Activated CD4-positive, alpha-beta memory T cell treated with anti-CD3 and anti-CD28 coated beads, Interleukin-2, amount 10 ng/mL, durations not matched to agents 7 days and 5 days (primary cell): ENCODE measurements at regions not wholly inside any gene's neighbourhood (a gene's known extent, or its start where the extent isn't known, plus 50 kb on each side); places are given as distances from the start of the nearest gene placed in this dataset.

ENCODE experiments used
- CTCF ChIA-PET: fragments of 350-600 bp; sonication (Branson Sonifier 250); formaldehyde crosslinking; loops from one replicate; lab custom pipeline; 2021; ENCODE audit warnings: antibody characterized with exemption, inconsistent platforms; lab: Charles Lee
- POLR2A ChIA-PET: fragments of 350-600 bp; sonication (Branson Sonifier 250); formaldehyde crosslinking; loops from one replicate; lab custom pipeline; 2021; ENCODE audit warnings: antibody characterized with exemption; lab: Charles Lee
- DNase-seq: peaks from one replicate; pipeline ENCODE4 v3.0.0-alpha.2; 2020
- H3K27ac Mint-ChIP-seq: one replicate; pipeline ENCODE4 v1.8.0; 2021; ENCODE audit warnings: mild to moderate bottlenecking, mixed read lengths
- H3K27me3 Mint-ChIP-seq: one replicate; pipeline ENCODE4 v1.8.0; 2021; ENCODE audit warnings: mixed read lengths
- H3K36me3 Mint-ChIP-seq: one replicate; pipeline ENCODE4 v1.8.0; 2021; ENCODE audit warnings: low read depth, mixed read lengths
- H3K4me1 Mint-ChIP-seq: one replicate; pipeline ENCODE4 v1.8.0; 2021; ENCODE audit warnings: mixed read lengths
- H3K4me3 Mint-ChIP-seq: one replicate; pipeline ENCODE4 v1.8.0; 2021; ENCODE audit warnings: mild to moderate bottlenecking, mixed read lengths
- H3K9me3 Mint-ChIP-seq: one replicate; pipeline ENCODE4 v1.8.0; 2021; ENCODE audit warnings: mixed read lengths

GRCh38 chr5:101866473-101866872, 429.6 kb downstream of the SLCO4C1 start:
- POLR2A ChIA-PET, result no interaction called here
- no peaks in the 10 kb centered on the region for H3K36me3 Mint-ChIP-seq
- DNase-seq, result no peak
- H3K9me3 Mint-ChIP-seq, result no peaks in the 10 kb centered on the region
- H3K4me1 Mint-ChIP-seq, result no peaks in the 10 kb centered on the region
- H3K4me3 Mint-ChIP-seq, result no peak overlapping the region
- CTCF ChIA-PET, result no interaction called here
- no peaks in the 10 kb centered on the region for H3K27me3 Mint-ChIP-seq
- H3K27ac Mint-ChIP-seq, result no peak overlapping the region

GRCh38 chr5:101860563-101860962, 435.5 kb downstream of the SLCO4C1 start:
- H3K27ac Mint-ChIP-seq, result no peak overlapping the region
- no peaks in the 10 kb centered on the region for H3K4me1 Mint-ChIP-seq
- H3K4me3 Mint-ChIP-seq, result no peak overlapping the region
- DNase-seq, result no peak
- POLR2A ChIA-PET, result no interaction called here
- CTCF ChIA-PET, result no interaction called here
- H3K36me3 Mint-ChIP-seq, result no peaks in the 10 kb centered on the region
- peaks cover 4% of the 10 kb centered on the region for H3K9me3 Mint-ChIP-seq
- H3K27me3 Mint-ChIP-seq, result no peaks in the 10 kb centered on the region

- no peak for DNase-seq
- Mint-ChIP-seq H3K9me3 (peaks cover 4% of the 10 kb centered on the region), H3K27ac (no peak overlapping the region), H3K36me3 (no peaks in the 10 kb centered on the region), H3K27me3 (no peaks in the 10 kb centered on the region), H3K4me3 (no peak overlapping the region), H3K4me1 (no peaks in the 10 kb centered on the region)
- POLR2A ChIA-PET, result no interaction called here
- CTCF ChIA-PET, result no interaction called here
These were observed 435.9 kb downstream of the SLCO4C1 start for GRCh38 chr5:101860145-101860544.

GRCh38 chr5:101846496-101846895, 449.6 kb downstream of the SLCO4C1 start:
- H3K27me3 Mint-ChIP-seq, result no peaks in the 10 kb centered on the region
- no peaks in the 10 kb centered on the region for H3K36me3 Mint-ChIP-seq
- no peaks in the 10 kb centered on the region for H3K4me1 Mint-ChIP-seq
- H3K27ac Mint-ChIP-seq, result no peak overlapping the region
- CTCF ChIA-PET, result no interaction called here
- no peaks in the 10 kb centered on the region for H3K9me3 Mint-ChIP-seq
- POLR2A ChIA-PET, result no interaction called here
- no peak overlapping the region for H3K4me3 Mint-ChIP-seq
- no peak for DNase-seq

GRCh38 chr5:101843055-101843454, 453.0 kb downstream of the SLCO4C1 start:
- DNase-seq, result no peak
- no peak overlapping the region for H3K27ac Mint-ChIP-seq
- H3K36me3 Mint-ChIP-seq, result no peaks in the 10 kb centered on the region
- no peak overlapping the region for H3K4me3 Mint-ChIP-seq
- CTCF ChIA-PET, result no interaction called here
- H3K4me1 Mint-ChIP-seq, result no peaks in the 10 kb centered on the region
- H3K9me3 Mint-ChIP-seq, result peaks cover 2% of the 10 kb centered on the region
- POLR2A ChIA-PET, result no interaction called here
- H3K27me3 Mint-ChIP-seq, result no peaks in the 10 kb centered on the region

- DNase-seq, result no peak
- Mint-ChIP-seq H3K4me3 (no peak overlapping the region), H3K9me3 (peaks cover 5% of the 10 kb centered on the region), H3K27ac (no peak overlapping the region), H3K36me3 (no peaks in the 10 kb centered on the region), H3K27me3 (no peaks in the 10 kb centered on the region), H3K4me1 (no peaks in the 10 kb centered on the region)
- POLR2A ChIA-PET, result no interaction called here
- CTCF ChIA-PET, result no interaction called here
These were observed 457.6 kb downstream of the SLCO4C1 start for GRCh38 chr5:101838435-101838834.

GRCh38 chr5:101829255-101829654, 466.8 kb downstream of the SLCO4C1 start:
- H3K36me3 Mint-ChIP-seq, result no peaks in the 10 kb centered on the region
- no peak overlapping the region for H3K27ac Mint-ChIP-seq
- no peaks in the 10 kb centered on the region for H3K27me3 Mint-ChIP-seq
- POLR2A ChIA-PET, result no interaction called here
- CTCF ChIA-PET, result no interaction called here
- DNase-seq, result no peak
- no peaks in the 10 kb centered on the region for H3K4me1 Mint-ChIP-seq
- H3K4me3 Mint-ChIP-seq, result no peak overlapping the region
- H3K9me3 Mint-ChIP-seq, result peaks cover 5% of the 10 kb centered on the region

GRCh38 chr5:101811466-101811865, 484.6 kb downstream of the SLCO4C1 start:
- CTCF ChIA-PET, result no interaction called here
- H3K4me3 Mint-ChIP-seq, result no peak overlapping the region
- no peak for DNase-seq
- H3K27ac Mint-ChIP-seq, result no peak overlapping the region
- H3K36me3 Mint-ChIP-seq, result no peaks in the 10 kb centered on the region
- POLR2A ChIA-PET, result no interaction called here
- H3K27me3 Mint-ChIP-seq, result no peaks in the 10 kb centered on the region
- H3K9me3 Mint-ChIP-seq, result no peaks in the 10 kb centered on the region
- no peaks in the 10 kb centered on the region for H3K4me1 Mint-ChIP-seq

GRCh38 chr5:101806410-101806809, 489.7 kb downstream of the SLCO4C1 start:
- Mint-ChIP-seq H3K4me3 (no peak overlapping the region), H3K9me3 (no peaks in the 10 kb centered on the region), H3K36me3 (no peaks in the 10 kb centered on the region), H3K27ac (no peak overlapping the region), H3K4me1 (no peaks in the 10 kb centered on the region), H3K27me3 (no peaks in the 10 kb centered on the region)
- POLR2A ChIA-PET, result no interaction called here
- CTCF ChIA-PET, result no interaction called here
- DNase-seq, result no peak

GRCh38 chr5:101796427-101796826, 499.7 kb downstream of the SLCO4C1 start:
- no peaks in the 10 kb centered on the region for H3K36me3 Mint-ChIP-seq
- no peaks in the 10 kb centered on the region for H3K4me1 Mint-ChIP-seq
- ChIA-PET POLR2A (no interaction called here), CTCF (no interaction called here)
- no peak for DNase-seq
- peaks cover 8% of the 10 kb centered on the region for H3K9me3 Mint-ChIP-seq
- H3K27ac Mint-ChIP-seq, result no peak overlapping the region
- H3K4me3 Mint-ChIP-seq, result no peak overlapping the region
- no peaks in the 10 kb centered on the region for H3K27me3 Mint-ChIP-seq

GRCh38 chr5:101788797-101789196, 507.3 kb downstream of the SLCO4C1 start:
- Mint-ChIP-seq H3K4me3 (no peak overlapping the region), H3K27ac (no peak overlapping the region), H3K36me3 (no peaks in the 10 kb centered on the region), H3K4me1 (no peaks in the 10 kb centered on the region), H3K9me3 (peaks cover 7% of the 10 kb centered on the region), H3K27me3 (no peaks in the 10 kb centered on the region)
- ChIA-PET POLR2A (no interaction called here), CTCF (no interaction called here)
- DNase-seq, result no peak

GRCh38 chr5:101785090-101785489, 511.0 kb downstream of the SLCO4C1 start:
- Mint-ChIP-seq H3K27ac (no peak overlapping the region), H3K27me3 (no peaks in the 10 kb centered on the region), H3K4me1 (no peaks in the 10 kb centered on the region), H3K36me3 (no peaks in the 10 kb centered on the region), H3K4me3 (no peak overlapping the region), H3K9me3 (no peaks in the 10 kb centered on the region)
- no peak for DNase-seq
- POLR2A ChIA-PET, result no interaction called here
- CTCF ChIA-PET, result no interaction called here

GRCh38 chr5:101783241-101784013, 512.7 kb downstream of the SLCO4C1 start:
- H3K27ac Mint-ChIP-seq, result no peak overlapping the region
- no peak overlapping the region for H3K4me3 Mint-ChIP-seq
- no peak for DNase-seq
- no peaks in the 10 kb centered on the region for H3K27me3 Mint-ChIP-seq
- H3K4me1 Mint-ChIP-seq, result no peaks in the 10 kb centered on the region
- POLR2A ChIA-PET, result no interaction called here
- H3K36me3 Mint-ChIP-seq, result no peaks in the 10 kb centered on the region
- CTCF ChIA-PET, result no interaction called here
- no peaks in the 10 kb centered on the region for H3K9me3 Mint-ChIP-seq

GRCh38 chr5:101782352-101783103, 513.6 kb downstream of the SLCO4C1 start:
- no peaks in the 10 kb centered on the region for H3K27me3 Mint-ChIP-seq
- CTCF ChIA-PET, result no interaction called here
- no peaks in the 10 kb centered on the region for H3K36me3 Mint-ChIP-seq
- no peak for DNase-seq
- POLR2A ChIA-PET, result no interaction called here
- H3K4me1 Mint-ChIP-seq, result no peaks in the 10 kb centered on the region
- H3K27ac Mint-ChIP-seq, result no peak overlapping the region
- no peak overlapping the region for H3K4me3 Mint-ChIP-seq
- no peaks in the 10 kb centered on the region for H3K9me3 Mint-ChIP-seq
